COLO668 (cell line): ENCODE measurements at regions not wholly inside any gene's neighbourhood (a gene's known extent, or its start where the extent isn't known, plus 50 kb on each side); places are given as distances from the start of the nearest gene placed in this dataset.
"Not testable (repeated sequence)": the region's sequence is repeated elsewhere in the genome, so short reads cannot be mapped to it uniquely, and the experiment has no call there.

Experiments used
- DNase-seq: peaks from one replicate; lab custom pipeline; 2025; ENCODE audit not compliant: unreplicated experiment; lab: John Stamatoyannopoulos, UW

DNA sequence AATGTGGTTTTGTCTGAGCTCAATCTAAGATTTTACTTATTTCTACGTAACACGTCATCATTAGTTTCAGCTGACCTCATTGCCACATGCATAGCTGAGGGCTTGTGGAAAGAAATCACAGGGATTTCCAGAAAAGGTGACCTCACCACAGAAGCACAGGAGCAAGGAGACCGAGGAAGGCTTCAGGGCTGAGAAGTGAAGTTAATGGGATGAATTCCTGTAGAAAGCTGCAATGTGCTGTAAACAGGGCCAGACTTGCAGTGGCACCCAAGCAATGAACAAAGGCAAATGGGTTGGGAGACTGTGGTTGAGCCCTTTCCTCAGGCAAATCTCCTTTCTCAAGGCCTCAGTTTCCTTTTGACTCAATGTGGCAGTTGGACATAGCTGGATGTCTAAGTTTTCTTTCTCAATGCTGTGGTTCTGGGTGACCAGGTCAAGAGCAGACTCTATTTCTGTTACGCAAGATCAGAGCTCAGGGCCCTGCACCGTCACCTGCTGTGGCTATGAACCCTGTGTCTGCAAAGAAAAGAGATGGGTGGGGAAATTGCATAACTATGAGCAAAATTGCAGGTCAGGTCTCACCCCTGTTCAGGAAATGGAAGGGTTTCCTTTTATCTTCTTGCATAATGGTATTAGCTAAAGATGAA is 252.2 kb upstream of the TBL1XR1 start:
- DNase-seq: no peak

DNA sequence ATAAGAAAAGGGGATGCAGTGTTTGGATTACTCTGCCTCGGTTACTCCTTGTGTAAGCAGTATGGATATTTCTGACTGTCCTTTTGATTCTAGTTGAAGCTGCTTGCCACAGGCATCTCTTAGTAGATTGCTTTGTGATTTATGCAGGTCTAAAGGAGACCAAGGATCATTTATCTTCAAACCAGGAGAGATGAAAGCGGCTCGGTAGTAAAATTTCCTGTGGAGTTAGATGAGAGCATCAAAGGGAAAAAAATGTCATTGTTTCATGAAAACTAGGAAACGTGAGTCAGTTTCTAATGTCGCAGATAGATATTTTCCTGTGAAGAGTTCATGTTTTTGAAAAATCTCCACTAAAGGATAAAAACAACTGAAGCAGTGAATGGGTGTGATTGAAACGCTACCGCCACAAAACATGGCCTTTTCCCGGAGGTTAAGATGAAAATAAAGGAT is 254.0 kb upstream of the TBL1XR1 start:
- DNase-seq: no peak

- no peak for DNase-seq
Observed at GRCh38 chr3:177451864-177452830, 254.9 kb upstream of the TBL1XR1 start.

- no peak for DNase-seq
Observed at GRCh38 chr3:177452831-177453450, 255.7 kb upstream of the TBL1XR1 start.

- no peak for DNase-seq
Observed at GRCh38 chr3:177453451-177453844, 256.2 kb upstream of the TBL1XR1 start.

DNA sequence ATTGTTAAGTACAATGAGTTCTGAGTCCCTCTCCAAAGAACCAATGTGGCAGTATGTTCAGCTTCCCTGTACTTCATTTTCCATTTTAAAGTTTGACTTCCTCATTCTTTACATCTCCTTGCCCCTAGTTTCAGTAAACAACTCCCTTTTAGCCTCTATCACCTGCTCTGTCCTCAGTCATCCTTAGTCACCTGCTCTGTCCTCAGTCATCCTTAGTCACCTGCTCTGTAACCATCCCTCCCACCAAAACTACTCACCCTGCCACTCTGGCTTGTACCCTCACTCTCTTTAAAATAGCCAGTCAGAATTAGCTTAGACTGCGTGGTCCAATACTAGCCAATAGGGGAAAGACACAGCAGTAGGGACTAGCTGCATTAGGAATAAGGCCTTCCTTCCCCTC is 259.9 kb upstream of the TBL1XR1 start:
- DNase-seq: not testable (repeated sequence)

DNA sequence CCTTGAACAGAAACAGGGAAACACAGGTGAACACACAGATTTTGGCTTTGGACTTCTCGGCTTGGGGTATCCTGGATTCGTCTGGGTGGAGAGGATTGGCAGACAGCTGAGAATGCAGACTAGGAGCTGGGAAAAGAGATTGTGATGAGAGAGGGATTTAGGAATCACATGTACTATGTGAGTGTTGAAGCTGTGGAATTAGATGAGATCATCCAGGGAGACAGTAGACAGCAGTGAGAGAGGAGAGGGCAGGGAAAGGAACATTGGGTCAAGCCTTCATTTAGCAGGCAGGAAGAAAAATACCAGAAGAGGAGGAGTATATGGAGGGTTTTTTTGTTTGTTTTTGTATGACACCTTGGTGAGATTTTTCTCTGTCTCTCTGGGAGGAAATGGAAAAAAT is 262.1 kb upstream of the TBL1XR1 start:
- no peak for DNase-seq

DNA sequence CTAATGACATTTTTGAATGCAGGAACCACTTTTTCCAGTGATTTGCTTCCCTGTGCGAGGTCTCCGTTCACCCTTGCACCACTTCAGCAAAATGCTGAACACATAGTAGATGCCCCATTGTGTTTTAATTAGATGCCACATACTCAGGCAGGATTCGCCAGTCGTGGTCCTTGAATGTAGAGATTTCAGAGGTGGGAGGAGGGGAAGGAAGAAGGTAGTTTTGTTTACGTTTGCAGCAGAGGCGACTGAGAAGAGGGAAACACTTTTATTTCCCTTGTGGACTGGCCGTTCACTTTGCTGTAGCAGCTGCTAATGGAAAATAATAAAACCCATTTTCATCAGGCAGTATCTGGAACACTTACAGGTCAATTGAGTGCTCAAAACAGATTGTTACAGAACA is 262.8 kb upstream of the TBL1XR1 start:
- no peak for DNase-seq

DNA sequence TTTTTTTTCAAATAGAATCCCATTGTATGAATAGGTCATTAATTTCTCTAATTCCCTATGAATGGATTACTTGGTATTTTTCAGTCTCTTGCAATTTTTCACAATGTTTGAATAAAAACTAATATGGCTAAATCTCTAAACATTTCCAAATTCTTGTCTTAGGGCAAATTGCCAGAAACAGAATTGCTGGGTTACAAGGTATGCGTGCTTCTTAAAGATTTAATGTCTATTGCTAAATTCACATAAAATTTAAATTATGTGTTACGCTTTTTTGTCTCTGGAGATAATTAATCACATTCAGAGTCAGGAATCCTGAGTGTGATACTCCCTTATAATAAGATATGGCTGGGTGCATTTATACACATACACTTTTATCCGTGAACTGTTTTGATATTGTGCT is 264.5 kb upstream of the TBL1XR1 start:
- no peak for DNase-seq

- DNase-seq: not testable (repeated sequence)
Observed at GRCh38 chr3:177463341-177463740, 266.1 kb upstream of the TBL1XR1 start.

DNA sequence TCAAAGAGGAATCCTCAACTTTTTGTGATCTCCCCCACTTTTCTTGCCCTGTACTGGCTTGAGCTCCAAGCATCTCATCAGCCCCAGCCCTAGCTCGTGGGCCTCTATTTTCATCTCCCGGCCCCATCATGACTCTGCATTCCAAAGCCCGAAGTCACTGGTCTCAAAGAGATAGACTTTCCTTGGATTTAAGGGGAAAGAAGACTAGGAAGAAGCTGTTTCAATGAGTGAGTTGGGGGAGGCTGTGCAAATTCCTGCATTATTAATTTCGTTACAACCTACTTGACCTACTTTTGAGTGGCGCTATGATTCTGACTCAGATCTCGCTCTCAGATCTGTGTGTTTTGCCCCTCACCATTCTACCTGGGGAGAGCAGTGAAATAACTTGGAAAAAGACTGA is 266.6 kb upstream of the TBL1XR1 start:
- DNase-seq: no peak

- DNase-seq: no peak
Observed at GRCh38 chr3:177464392-177465256, 267.3 kb upstream of the TBL1XR1 start.

- no peak for DNase-seq
Observed at GRCh38 chr3:177465257-177465642, 268.0 kb upstream of the TBL1XR1 start.

GRCh38 chr3:177466074-177466473 is 268.8 kb upstream of the TBL1XR1 start:
- DNase-seq: no peak

- DNase-seq: not testable (repeated sequence)
Observed at GRCh38 chr3:177466622-177467021, 269.3 kb upstream of the TBL1XR1 start.

DNA sequence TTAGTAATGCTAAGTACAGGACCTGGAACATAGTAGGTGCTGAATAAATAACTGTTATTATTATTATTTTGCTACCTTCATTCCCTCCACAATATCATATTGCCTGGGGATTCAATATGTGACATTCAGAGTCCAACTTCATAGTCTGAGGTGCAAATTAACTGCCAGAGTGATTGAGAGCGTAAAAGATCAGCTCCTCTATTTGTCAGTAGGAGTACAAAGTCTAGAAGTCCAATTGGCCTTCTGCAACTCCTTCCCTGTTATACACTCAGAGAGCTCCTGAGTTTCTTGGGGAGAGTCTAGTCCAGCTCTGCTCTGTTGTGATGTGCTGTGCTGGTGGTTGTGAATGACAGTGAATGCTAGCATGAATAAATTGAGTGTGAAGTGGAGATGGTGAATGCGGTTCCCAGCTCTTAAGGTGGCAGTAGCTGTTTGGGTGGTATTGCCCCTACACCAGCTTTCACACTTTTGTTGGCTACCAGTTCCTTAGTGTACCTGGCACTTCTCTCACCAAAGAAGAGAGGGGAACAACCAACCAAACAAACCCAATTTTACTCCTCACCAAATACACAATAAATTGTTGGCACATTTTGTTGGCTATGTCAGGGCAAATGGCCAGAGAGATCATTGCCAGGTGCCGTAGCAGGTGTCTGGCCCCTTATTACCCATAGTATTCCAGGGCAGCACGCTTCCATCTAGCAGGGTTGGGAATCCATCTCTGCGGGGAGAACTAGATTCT is 270.1 kb upstream of the TBL1XR1 start:
- no peak for DNase-seq

GRCh38 chr3:177468331-177468730 is 271.0 kb upstream of the TBL1XR1 start:
- DNase-seq: no peak

- no peak for DNase-seq
Observed at GRCh38 chr3:177468816-177469215, 271.5 kb upstream of the TBL1XR1 start.

DNA sequence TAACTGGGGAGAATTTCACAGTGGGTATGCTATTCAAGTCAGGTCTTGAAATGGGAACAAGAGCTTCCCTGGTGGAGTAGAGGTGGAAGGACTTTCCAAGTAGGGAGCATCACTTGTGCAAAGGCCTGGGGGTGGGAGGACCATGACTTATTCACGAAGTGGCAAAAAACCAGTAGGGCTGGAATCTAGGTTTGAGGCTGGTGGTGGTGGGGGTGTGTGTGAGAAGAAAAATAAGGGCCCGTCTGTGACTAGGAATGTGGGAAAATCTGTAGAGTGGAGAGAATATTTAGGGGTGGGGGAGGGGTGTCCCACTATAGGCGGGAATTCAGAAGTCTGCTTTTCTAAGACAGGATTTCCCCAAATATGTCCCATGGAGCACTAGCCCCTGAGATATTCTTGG is 271.9 kb upstream of the TBL1XR1 start:
- no peak for DNase-seq
